ENCODE measurements at regions not wholly inside any gene's neighbourhood (a gene's known extent, or its start where the extent isn't known, plus 50 kb on each side); places are given as distances from the start of the nearest gene placed in this dataset.

DNA sequence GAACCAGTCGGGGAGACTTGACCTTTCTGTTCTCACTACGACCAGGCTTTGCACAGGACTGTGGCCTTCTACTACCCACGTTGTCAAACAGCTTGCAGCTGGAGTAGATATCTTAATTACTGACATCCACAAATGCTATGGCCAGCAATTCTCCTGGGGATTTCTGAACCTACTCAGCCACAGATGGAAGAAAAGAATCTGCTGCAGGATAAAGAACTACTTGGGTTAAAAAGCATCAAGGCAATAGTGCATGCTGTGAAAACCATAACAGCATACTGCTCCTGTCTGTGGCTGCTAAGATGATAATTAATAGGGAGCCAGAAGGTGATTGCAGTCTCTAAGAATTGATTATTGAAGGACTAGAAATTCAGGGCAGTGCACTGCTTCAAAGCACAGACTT lies 859.2 kb upstream of the SEMA6D start:
- no peak for TF ChIP-seq TAF1 (IDR thresholded peaks at IDR 0.05; ENCODE audit: borderline replicate concordance, insufficient read depth, low read length)
- TF ChIP-seq, protein P1, sequence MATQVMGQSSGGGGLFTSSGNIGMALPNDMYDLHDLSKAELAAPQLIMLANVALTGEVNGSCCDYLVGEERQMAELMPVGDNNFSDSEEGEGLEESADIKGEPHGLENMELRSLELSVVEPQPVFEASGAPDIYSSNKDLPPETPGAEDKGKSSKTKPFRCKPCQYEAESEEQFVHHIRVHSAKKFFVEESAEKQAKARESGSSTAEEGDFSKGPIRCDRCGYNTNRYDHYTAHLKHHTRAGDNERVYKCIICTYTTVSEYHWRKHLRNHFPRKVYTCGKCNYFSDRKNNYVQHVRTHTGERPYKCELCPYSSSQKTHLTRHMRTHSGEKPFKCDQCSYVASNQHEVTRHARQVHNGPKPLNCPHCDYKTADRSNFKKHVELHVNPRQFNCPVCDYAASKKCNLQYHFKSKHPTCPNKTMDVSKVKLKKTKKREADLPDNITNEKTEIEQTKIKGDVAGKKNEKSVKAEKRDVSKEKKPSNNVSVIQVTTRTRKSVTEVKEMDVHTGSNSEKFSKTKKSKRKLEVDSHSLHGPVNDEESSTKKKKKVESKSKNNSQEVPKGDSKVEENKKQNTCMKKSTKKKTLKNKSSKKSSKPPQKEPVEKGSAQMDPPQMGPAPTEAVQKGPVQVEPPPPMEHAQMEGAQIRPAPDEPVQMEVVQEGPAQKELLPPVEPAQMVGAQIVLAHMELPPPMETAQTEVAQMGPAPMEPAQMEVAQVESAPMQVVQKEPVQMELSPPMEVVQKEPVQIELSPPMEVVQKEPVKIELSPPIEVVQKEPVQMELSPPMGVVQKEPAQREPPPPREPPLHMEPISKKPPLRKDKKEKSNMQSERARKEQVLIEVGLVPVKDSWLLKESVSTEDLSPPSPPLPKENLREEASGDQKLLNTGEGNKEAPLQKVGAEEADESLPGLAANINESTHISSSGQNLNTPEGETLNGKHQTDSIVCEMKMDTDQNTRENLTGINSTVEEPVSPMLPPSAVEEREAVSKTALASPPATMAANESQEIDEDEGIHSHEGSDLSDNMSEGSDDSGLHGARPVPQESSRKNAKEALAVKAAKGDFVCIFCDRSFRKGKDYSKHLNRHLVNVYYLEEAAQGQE (IDR thresholded peaks at IDR 0.05; ENCODE audit: insufficient read depth in 1 of 2, low read depth in 2 of 2, low read length in 2 of 2): no peak
- TF ChIP-seq SIN3A (IDR thresholded peaks at IDR 0.05; ENCODE audit: borderline replicate concordance, insufficient read depth, low read length): no peak
- TF ChIP-seq POLR2AphosphoS5 (IDR thresholded peaks at IDR 0.05; ENCODE audit: low read depth, low read length): no peak
- no peak for TF ChIP-seq FOXP2 (optimal IDR thresholded peaks at IDR 0.05; ENCODE audit: borderline replicate concordance, extremely low read depth, extremely low read length, insufficient read depth)

DNA sequence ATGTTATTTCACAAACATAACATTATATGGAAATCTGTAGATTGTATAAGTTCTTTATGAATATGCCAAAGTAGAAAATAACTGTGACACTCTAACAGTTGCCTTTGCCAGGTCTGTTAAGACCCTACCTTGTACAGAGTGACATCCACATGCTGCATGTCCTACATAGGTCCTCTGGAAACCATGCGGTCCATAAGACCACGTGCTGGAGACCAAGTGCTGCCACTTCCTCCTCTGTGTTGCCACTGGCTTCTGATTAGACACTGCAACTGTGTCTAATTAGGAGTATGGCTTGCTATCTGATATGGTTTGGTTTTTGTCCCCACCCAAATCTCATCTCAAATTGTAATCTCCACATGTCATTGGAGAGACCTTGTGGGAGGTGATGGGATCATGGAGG lies 855.5 kb upstream of the SEMA6D start:
- TF ChIP-seq POLR2AphosphoS5 (IDR thresholded peaks at IDR 0.05; ENCODE audit: low read depth, low read length): no peak
- TF ChIP-seq, protein P1 (IDR thresholded peaks at IDR 0.05; ENCODE audit: insufficient read depth in 1 of 2, low read depth in 2 of 2, low read length in 2 of 2): no peak

DNA sequence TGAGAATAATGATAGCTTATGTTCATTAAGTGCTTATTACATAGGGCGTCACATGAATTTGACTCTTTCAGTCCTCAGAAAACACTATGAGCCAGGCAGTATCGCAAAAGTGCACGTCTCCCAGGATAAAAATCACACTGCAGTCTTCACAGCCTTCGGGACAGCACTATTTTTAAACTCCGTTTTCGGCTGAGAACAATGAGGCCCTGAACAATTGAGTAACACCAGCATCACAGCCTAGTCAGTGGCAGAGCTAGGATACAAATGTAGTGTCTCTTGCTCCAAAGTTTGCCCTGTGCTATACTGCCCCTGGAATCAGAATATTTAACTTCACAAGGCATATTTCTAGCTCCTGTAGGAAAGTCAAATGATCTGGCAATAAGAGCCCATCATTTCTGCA lies 852.1 kb upstream of the SEMA6D start:
- TF ChIP-seq POLR2AphosphoS5 (IDR thresholded peaks at IDR 0.05; ENCODE audit: low read depth, low read length) (no peak), FOXP2 (optimal IDR thresholded peaks at IDR 0.05; ENCODE audit: borderline replicate concordance, extremely low read depth, extremely low read length, insufficient read depth) (no peak), SIN3A (IDR thresholded peaks at IDR 0.05; ENCODE audit: borderline replicate concordance, insufficient read depth, low read length) (no peak), TAF1 (IDR thresholded peaks at IDR 0.05; ENCODE audit: borderline replicate concordance, insufficient read depth, low read length) (no peak)
- TF ChIP-seq, protein P1 (IDR thresholded peaks at IDR 0.05; ENCODE audit: insufficient read depth in 1 of 2, low read depth in 2 of 2, low read length in 2 of 2): no peak

DNA sequence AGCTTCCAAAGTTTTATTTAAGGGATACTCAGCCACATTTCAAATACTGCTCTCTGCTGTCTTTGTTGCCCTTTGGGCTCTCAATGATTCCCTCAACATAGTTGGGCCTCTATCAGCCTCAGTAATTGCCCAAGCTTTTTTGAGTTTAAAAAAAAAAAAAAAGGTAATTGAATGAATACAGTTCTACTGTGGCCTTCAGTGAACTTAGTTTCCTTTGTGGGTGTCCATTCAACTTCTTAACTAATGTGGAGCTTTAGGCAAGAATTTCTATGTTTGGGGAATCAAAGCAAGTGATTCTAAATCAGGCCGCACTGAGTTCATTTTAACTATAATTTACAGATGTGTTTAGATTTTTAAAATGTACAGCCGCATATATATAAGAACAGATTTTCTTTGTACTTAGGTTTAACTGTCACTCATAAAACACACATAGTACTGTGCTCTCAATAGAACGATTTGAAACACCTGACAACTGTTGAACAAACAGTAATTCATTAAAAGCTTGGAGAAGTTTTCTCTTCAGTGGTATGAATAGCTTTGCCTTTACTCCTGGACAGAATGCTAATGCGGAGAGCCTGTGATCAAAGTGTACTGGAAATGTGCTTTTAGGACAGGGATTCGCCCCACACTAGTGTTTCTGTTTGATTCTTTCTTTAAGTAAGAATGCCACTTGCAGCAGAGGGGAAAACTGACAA lies 844.9 kb upstream of the SEMA6D start:
- TF ChIP-seq, protein P1 (IDR thresholded peaks at IDR 0.05; ENCODE audit: insufficient read depth in 1 of 2, low read depth in 2 of 2, low read length in 2 of 2): no peak
- TF ChIP-seq SIN3A (IDR thresholded peaks at IDR 0.05; ENCODE audit: borderline replicate concordance, insufficient read depth, low read length) (no peak), TAF1 (IDR thresholded peaks at IDR 0.05; ENCODE audit: borderline replicate concordance, insufficient read depth, low read length) (no peak), FOXP2 (optimal IDR thresholded peaks at IDR 0.05; ENCODE audit: borderline replicate concordance, extremely low read depth, extremely low read length, insufficient read depth) (no peak), POLR2AphosphoS5 (IDR thresholded peaks at IDR 0.05; ENCODE audit: low read depth, low read length) (no peak)

DNA sequence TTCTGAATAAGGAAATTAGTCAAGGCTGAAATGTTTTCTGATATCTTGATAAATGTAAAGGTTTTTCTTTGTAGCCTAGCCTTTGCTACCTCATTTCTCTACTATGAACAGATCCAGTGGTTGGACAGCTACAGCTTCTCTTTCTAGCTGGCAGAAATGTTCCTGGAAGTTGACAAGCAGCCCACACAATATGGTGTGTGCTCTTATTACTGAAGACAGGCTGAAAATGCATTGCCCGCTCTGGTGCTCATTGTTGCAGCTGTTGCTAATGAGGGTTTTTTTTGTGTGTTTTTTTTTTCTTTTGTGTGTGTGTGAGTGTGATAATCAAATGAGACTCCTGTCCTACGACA lies 844.3 kb upstream of the SEMA6D start:
- TF ChIP-seq FOXP2 (optimal IDR thresholded peaks at IDR 0.05; ENCODE audit: borderline replicate concordance, extremely low read depth, extremely low read length, insufficient read depth) (no peak), POLR2AphosphoS5 (IDR thresholded peaks at IDR 0.05; ENCODE audit: low read depth, low read length) (no peak)
- TF ChIP-seq, protein P1 (IDR thresholded peaks at IDR 0.05; ENCODE audit: insufficient read depth in 1 of 2, low read depth in 2 of 2, low read length in 2 of 2): no peak
